ENCODE measurements at regions not wholly inside any gene's neighbourhood (a gene's known extent, or its start where the extent isn't known, plus 50 kb on each side); places are given as distances from the start of the nearest gene placed in this dataset.

DNA sequence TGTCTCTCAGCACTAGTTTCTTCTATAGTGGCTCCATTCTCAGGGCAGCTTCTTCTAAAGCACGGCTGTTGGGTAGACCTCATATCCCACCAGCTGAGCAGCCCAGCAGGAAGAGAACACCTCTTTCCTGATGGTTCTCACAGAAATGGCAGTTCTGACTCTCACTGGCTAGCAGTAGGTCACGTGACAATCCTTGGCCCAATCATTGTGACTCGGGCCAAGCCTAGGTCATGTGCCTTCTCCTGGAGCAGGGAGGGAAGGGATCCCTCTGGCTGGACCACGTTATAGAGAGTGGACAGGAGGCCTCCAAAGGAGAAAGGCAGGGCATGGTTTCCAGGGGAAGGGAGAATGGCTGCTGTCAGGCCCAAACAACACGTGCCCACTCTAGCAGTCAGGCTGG is 149.1 kb downstream of the AACS start:
- no peaks in the 10 kb centered on the region for H3K36me3 Mint-ChIP-seq
- H3K9me3 Mint-ChIP-seq (ENCODE audit: low read depth), result no peaks in the 10 kb centered on the region
- H3K27ac Mint-ChIP-seq, result no peak overlapping the region
- peaks cover 3% of the 10 kb centered on the region for H3K27me3 Mint-ChIP-seq
- no peaks in the 10 kb centered on the region for H3K4me1 Mint-ChIP-seq (ENCODE audit: low read depth)
- H3K4me3 Mint-ChIP-seq, result no peak overlapping the region

- Mint-ChIP-seq H3K4me1 (ENCODE audit: low read depth) (no peaks in the 10 kb centered on the region), H3K27me3 (peaks cover 12% of the 10 kb centered on the region), H3K4me3 (no peak overlapping the region), H3K9me3 (ENCODE audit: low read depth) (no peaks in the 10 kb centered on the region), H3K27ac (no peak overlapping the region), H3K36me3 (no peaks in the 10 kb centered on the region)
These were observed 151.5 kb downstream of the AACS start for GRCh38 chr12:125216756-125217155.

GRCh38 chr12:125217308-125217707 is 152.1 kb downstream of the AACS start:
- Mint-ChIP-seq H3K27ac (no peak overlapping the region), H3K9me3 (ENCODE audit: low read depth) (no peaks in the 10 kb centered on the region), H3K36me3 (no peaks in the 10 kb centered on the region), H3K27me3 (peaks cover 12% of the 10 kb centered on the region), H3K4me3 (no peak overlapping the region), H3K4me1 (ENCODE audit: low read depth) (no peaks in the 10 kb centered on the region)

GRCh38 chr12:125218952-125219351 is 153.7 kb downstream of the AACS start:
- Mint-ChIP-seq H3K27me3 (peaks cover 12% of the 10 kb centered on the region), H3K36me3 (no peaks in the 10 kb centered on the region), H3K4me3 (no peak overlapping the region), H3K9me3 (ENCODE audit: low read depth) (no peaks in the 10 kb centered on the region), H3K4me1 (ENCODE audit: low read depth) (no peaks in the 10 kb centered on the region), H3K27ac (no peak overlapping the region)

- no peak overlapping the region for H3K4me3 Mint-ChIP-seq
- no peaks in the 10 kb centered on the region for H3K4me1 Mint-ChIP-seq (ENCODE audit: low read depth)
- H3K27me3 Mint-ChIP-seq, result peaks cover 15% of the 10 kb centered on the region
- no peaks in the 10 kb centered on the region for H3K9me3 Mint-ChIP-seq (ENCODE audit: low read depth)
- no peak overlapping the region for H3K27ac Mint-ChIP-seq
- no peaks in the 10 kb centered on the region for H3K36me3 Mint-ChIP-seq
These were observed 155.4 kb downstream of the AACS start for GRCh38 chr12:125220404-125221273.

DNA sequence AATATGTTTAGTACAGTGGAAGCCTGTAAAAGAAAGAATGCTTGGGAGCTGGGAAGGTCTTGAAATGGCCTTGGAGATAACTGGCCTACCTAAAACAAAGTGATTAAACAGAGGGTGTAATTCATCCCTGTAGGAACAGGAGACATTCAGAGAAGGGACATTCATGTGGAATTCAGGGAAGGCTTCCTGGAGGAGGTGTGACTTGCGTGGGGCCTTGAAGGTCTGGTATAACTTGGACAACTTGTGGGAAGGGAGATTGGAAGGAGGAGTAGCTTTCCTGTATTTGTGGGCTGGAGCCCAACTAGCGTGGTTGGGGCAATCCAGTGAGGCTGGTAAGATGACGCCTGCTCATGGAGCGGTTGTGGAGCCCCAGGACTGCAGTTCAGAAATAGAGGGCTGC is 156.4 kb downstream of the AACS start:
- H3K9me3 Mint-ChIP-seq (ENCODE audit: low read depth), result no peaks in the 10 kb centered on the region
- H3K4me3 Mint-ChIP-seq, result no peak overlapping the region
- no peaks in the 10 kb centered on the region for H3K4me1 Mint-ChIP-seq (ENCODE audit: low read depth)
- no peak overlapping the region for H3K27ac Mint-ChIP-seq
- peaks cover 15% of the 10 kb centered on the region for H3K27me3 Mint-ChIP-seq
- H3K36me3 Mint-ChIP-seq, result no peaks in the 10 kb centered on the region

GRCh38 chr12:125222876-125223275 is 157.6 kb downstream of the AACS start:
- Mint-ChIP-seq H3K9me3 (ENCODE audit: low read depth) (no peaks in the 10 kb centered on the region), H3K4me3 (no peak overlapping the region), H3K4me1 (ENCODE audit: low read depth) (no peaks in the 10 kb centered on the region), H3K27ac (no peak overlapping the region), H3K27me3 (peaks cover 15% of the 10 kb centered on the region), H3K36me3 (no peaks in the 10 kb centered on the region)

DNA sequence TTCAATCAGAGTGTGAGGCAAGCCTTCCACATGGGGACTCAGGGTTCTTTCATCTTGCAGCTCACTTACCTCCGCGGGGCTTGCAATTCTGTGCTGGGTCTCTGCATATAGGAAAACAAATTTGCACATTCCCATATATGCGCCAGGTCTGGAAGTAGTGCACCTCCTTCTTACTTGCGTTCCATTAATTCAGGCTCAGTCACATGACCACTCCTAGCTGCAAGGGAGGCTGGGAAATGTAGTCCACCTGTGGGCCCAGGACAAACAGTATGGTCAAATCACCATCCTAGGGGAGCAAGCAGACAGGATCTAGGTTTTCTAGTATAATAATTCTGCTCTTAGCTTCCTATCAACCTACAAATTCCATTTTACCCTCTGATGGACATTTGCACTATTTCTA is 160.4 kb downstream of the AACS start:
- Mint-ChIP-seq H3K36me3 (no peaks in the 10 kb centered on the region), H3K9me3 (ENCODE audit: low read depth) (no peaks in the 10 kb centered on the region), H3K27me3 (peaks cover 13% of the 10 kb centered on the region), H3K4me3 (no peak overlapping the region), H3K4me1 (ENCODE audit: low read depth) (no peaks in the 10 kb centered on the region), H3K27ac (no peak overlapping the region)

GRCh38 chr12:125228519-125229260 is 163.5 kb downstream of the AACS start:
- peaks cover 5% of the 10 kb centered on the region for H3K27me3 Mint-ChIP-seq

GRCh38 chr12:125229878-125230530 is 164.8 kb downstream of the AACS start:
- Mint-ChIP-seq H3K27me3 (peaks cover 2% of the 10 kb centered on the region), H3K9me3 (ENCODE audit: low read depth) (no peaks in the 10 kb centered on the region), H3K4me1 (ENCODE audit: low read depth) (no peaks in the 10 kb centered on the region), H3K36me3 (no peaks in the 10 kb centered on the region), H3K27ac (no peak overlapping the region), H3K4me3 (no peak overlapping the region)

More at GRCh38 chr12:125228519-125229260, 163.5 kb downstream of the AACS start:
- H3K9me3 Mint-ChIP-seq (ENCODE audit: low read depth), result no peaks in the 10 kb centered on the region
- H3K4me3 Mint-ChIP-seq, result no peak overlapping the region
- no peaks in the 10 kb centered on the region for H3K36me3 Mint-ChIP-seq
- H3K27ac Mint-ChIP-seq, result no peak overlapping the region
- H3K4me1 Mint-ChIP-seq (ENCODE audit: low read depth), result no peaks in the 10 kb centered on the region

- H3K36me3 Mint-ChIP-seq, result no peaks in the 10 kb centered on the region
- peaks cover 8% of the 10 kb centered on the region for H3K27me3 Mint-ChIP-seq
- H3K9me3 Mint-ChIP-seq (ENCODE audit: low read depth), result no peaks in the 10 kb centered on the region
- H3K4me3 Mint-ChIP-seq, result no peak overlapping the region
- no peak overlapping the region for H3K27ac Mint-ChIP-seq
- H3K4me1 Mint-ChIP-seq (ENCODE audit: low read depth), result no peaks in the 10 kb centered on the region
These were observed 168.1 kb downstream of the AACS start for GRCh38 chr12:125233319-125233718.

DNA sequence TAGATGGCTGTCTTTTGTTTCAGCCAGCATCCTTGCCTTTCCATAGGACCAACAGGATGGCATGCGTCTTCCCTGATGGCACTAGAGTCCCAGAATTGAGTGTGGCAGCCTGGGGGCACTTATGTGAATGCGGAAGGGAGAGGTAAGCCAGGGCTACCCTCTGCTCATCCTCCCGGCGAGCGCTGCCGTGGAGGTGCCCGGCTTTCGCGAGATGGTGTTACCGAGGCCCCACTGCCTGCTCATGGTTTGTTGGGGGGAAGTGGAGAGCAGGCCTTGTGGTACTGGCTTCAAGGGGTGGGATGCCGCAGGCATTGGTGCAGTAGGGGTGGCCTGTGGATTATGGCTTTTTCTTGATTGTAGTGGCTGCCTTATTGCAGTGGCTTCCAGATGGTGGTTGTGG is 174.3 kb downstream of the AACS start:
- Mint-ChIP-seq H3K27me3 (peaks cover 8% of the 10 kb centered on the region), H3K36me3 (no peaks in the 10 kb centered on the region), H3K4me3 (no peak overlapping the region), H3K9me3 (ENCODE audit: low read depth) (no peaks in the 10 kb centered on the region), H3K4me1 (ENCODE audit: low read depth) (no peaks in the 10 kb centered on the region), H3K27ac (no peak overlapping the region)

DNA sequence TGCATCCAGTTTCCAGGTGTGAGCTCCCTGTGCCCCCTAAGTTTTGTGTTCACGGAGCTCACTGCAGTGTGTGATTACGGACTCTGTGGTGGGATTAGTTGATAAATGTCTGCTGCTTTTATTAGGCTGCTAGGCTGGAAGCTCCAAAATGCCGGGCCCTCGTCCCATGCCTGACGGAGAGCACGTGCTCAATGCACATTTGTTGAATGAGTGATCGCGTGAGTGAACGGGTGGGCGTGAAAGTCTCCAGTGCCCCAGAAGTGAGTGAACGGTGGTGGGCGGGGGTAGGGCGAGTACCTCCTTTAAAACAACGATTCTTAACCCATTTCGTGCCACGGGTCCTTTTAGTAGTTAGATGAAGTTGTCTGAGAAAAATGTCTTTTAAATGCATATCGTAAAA is 175.5 kb downstream of the AACS start:
- Mint-ChIP-seq H3K4me3 (no peak overlapping the region), H3K4me1 (ENCODE audit: low read depth) (no peaks in the 10 kb centered on the region), H3K36me3 (no peaks in the 10 kb centered on the region), H3K27me3 (peaks cover 9% of the 10 kb centered on the region), H3K9me3 (ENCODE audit: low read depth) (no peaks in the 10 kb centered on the region), H3K27ac (no peak overlapping the region)

DNA sequence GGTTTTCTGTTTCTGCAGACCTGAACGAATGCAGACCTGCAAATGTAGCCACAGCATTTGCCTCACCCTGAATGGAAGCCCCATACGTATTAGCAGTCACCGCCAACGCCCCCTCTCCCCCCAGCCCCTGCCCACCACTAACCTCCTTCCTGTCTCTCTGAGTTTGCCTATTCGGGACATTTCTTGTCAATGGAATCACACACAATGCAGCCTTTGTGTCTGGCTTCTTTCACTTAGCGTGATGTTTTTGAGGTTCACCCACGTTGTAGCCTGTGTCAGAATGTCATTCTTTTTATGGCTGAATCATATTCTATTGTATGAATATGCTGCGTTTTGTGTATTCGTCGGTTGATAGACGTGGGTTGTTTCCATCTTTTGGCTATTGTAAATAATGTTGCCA is 178.6 kb downstream of the AACS start:
- no peaks in the 10 kb centered on the region for H3K36me3 Mint-ChIP-seq
- H3K4me3 Mint-ChIP-seq, result no peak overlapping the region
- H3K27me3 Mint-ChIP-seq, result peaks cover 6% of the 10 kb centered on the region
- H3K9me3 Mint-ChIP-seq (ENCODE audit: low read depth), result no peaks in the 10 kb centered on the region
- no peaks in the 10 kb centered on the region for H3K4me1 Mint-ChIP-seq (ENCODE audit: low read depth)
- no peak overlapping the region for H3K27ac Mint-ChIP-seq

DNA sequence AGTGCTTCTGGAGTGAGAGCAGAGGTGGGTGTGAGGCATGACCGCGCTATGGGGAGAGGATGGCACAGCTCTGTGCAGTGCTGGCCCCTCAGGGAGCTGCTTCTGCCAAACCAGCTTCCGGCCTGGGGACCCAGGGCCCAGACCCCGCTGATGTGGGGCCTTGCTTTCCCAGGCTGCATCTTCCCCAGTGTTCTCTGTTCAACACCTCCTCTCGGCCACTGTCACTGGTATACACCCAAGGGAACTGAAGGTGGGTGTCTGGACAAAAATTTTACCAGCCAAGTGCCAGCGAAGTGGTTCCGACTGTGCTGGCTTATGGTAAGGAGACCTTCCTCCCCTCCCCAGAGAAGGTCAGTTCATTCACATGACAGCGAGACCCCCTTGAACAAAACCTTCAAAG is 179.1 kb downstream of the AACS start:
- Mint-ChIP-seq H3K4me3 (no peak overlapping the region), H3K36me3 (no peaks in the 10 kb centered on the region), H3K27ac (no peak overlapping the region), H3K9me3 (ENCODE audit: low read depth) (no peaks in the 10 kb centered on the region), H3K4me1 (ENCODE audit: low read depth) (no peaks in the 10 kb centered on the region), H3K27me3 (peaks cover 6% of the 10 kb centered on the region)
